NK-92 treated with Interleukin-12 subunit alpha and Interleukin-12 subunit beta, amount 100 ng/mL, for 24 hours (cell line): ENCODE measurements at regions not wholly inside any gene's neighbourhood (a gene's known extent, or its start where the extent isn't known, plus 50 kb on each side); places are given as distances from the start of the nearest gene placed in this dataset.
"Not testable (repeated sequence)": the region's sequence is repeated elsewhere in the genome, so short reads cannot be mapped to it uniquely, and the experiment has no call there.

ENCODE experiments used
- DNase-seq: peaks from one replicate; lab custom pipeline; 2025; lab: John Stamatoyannopoulos, UW

GRCh38 chr12:126019385-126019784 is 954.1 kb downstream of the AACS start:
- DNase-seq, result no peak

GRCh38 chr12:126021675-126022074 is 956.4 kb downstream of the AACS start:
- DNase-seq, result no peak

- DNase-seq, result no peak
These were observed 962.6 kb downstream of the AACS start for GRCh38 chr12:126027825-126028224.

- DNase-seq, result no peak
These were observed 965.3 kb downstream of the AACS start for GRCh38 chr12:126030573-126030972.

GRCh38 chr12:126033751-126034150 is 968.5 kb downstream of the AACS start:
- no peak for DNase-seq

GRCh38 chr12:126036348-126036747 is 971.1 kb downstream of the AACS start:
- no peak for DNase-seq

- DNase-seq, result no peak
These were observed 973.2 kb downstream of the AACS start for GRCh38 chr12:126038434-126038833.

GRCh38 chr12:126040307-126040706 is 975.1 kb downstream of the AACS start:
- no peak for DNase-seq

GRCh38 chr12:126042286-126042685 is 977.1 kb downstream of the AACS start:
- no peak for DNase-seq

- not testable (repeated sequence) for DNase-seq
These were observed 984.3 kb downstream of the AACS start for GRCh38 chr12:126049501-126049900.

- no peak for DNase-seq
These were observed 986.4 kb downstream of the AACS start for GRCh38 chr12:126051611-126052107.

- no peak for DNase-seq
These were observed 990.3 kb downstream of the AACS start for GRCh38 chr12:126055521-126055920.

- no peak for DNase-seq
These were observed 996.5 kb downstream of the AACS start for GRCh38 chr12:126061777-126062176.

GRCh38 chr12:126064028-126064427 is 998.8 kb downstream of the AACS start:
- DNase-seq, result no peak

GRCh38 chr12:126067626-126068329 is 1002.5 kb downstream of the AACS start:
- no peak for DNase-seq

- no peak for DNase-seq
These were observed 1004.4 kb downstream of the AACS start for GRCh38 chr12:126069549-126070165.

GRCh38 chr12:126076515-126076914 is 1011.3 kb downstream of the AACS start:
- DNase-seq, result no peak

GRCh38 chr12:126083926-126084325 is 1018.7 kb downstream of the AACS start:
- no peak for DNase-seq

GRCh38 chr12:126084480-126084879 is 1019.2 kb downstream of the AACS start:
- no peak for DNase-seq

- no peak for DNase-seq
These were observed 1021.0 kb downstream of the AACS start for GRCh38 chr12:126086242-126086641.

- DNase-seq, result no peak
These were observed 1022.5 kb downstream of the AACS start for GRCh38 chr12:126087692-126088091.

GRCh38 chr12:126093908-126094307 is 1028.7 kb downstream of the AACS start:
- no peak for DNase-seq

- DNase-seq, result no peak
These were observed 1030.7 kb downstream of the AACS start for GRCh38 chr12:126095748-126096510.
